ENCODE measurements at regions not wholly inside any gene's neighbourhood (a gene's known extent, or its start where the extent isn't known, plus 50 kb on each side); places are given as distances from the start of the nearest gene placed in this dataset.

GRCh38 chr2:47629501-47630460 lies 59.0 kb upstream of the KCNK12 start:
- Histone ChIP-seq H3K27me3 (ENCODE audit: low read length) (0 out of 2 replicates have a peak, but pooled peaks cover 3% of the 10 kb centered on the region), H3K9me3 (ENCODE audit: low read length) (no peaks in the 10 kb centered on the region), H4K20me1 (ENCODE audit: low read length) (no peaks in the 10 kb centered on the region), H3K36me3 (ENCODE audit: low read depth, low read length) (no peaks in the 10 kb centered on the region), H2AFZ (ENCODE audit: low read length) (no peak overlapping the region), H3K27ac (ENCODE audit: low read length) (no peak overlapping the region), H3K4me2 (ENCODE audit: low read length) (no peak overlapping the region), H3K9ac (ENCODE audit: low read length) (no peak overlapping the region), H3F3A (ENCODE audit: low read length, unreplicated experiment) (no peaks in the 10 kb centered on the region), H3K4me1 (ENCODE audit: insufficient read depth, low read length) (peaks cover 17% of the 10 kb centered on the region), H3K9me2 (replicated peaks; ENCODE audit: low read length) (no peaks in the 10 kb centered on the region), H3K79me2 (ENCODE audit: low read length) (no peaks in the 10 kb centered on the region), H3K4me3 (ENCODE audit: low read length) (no peak overlapping the region)
- ChIA-PET POLR2A (ENCODE audit: unreplicated experiment) (no interaction called here), CTCF (no interaction called here)
- intact Hi-C loops (cut with micrococcal nuclease), result no loop called here
- BruUV-seq (replicated peaks), result no TSS peak
- ATAC-seq (no peak), DNase-seq (no peak)
- TF ChIP-seq EZH2phosphoT487 (IDR thresholded peaks at IDR 0.05; ENCODE audit: borderline replicate concordance, low read length) (no peak), CTCF (conservative IDR thresholded peaks at IDR 0.05; ENCODE audit: low read depth, low read length) (no peak), EZH2 (IDR thresholded peaks at IDR 0.05; ENCODE audit: low read length, unreplicated experiment) (no peak)

DNA sequence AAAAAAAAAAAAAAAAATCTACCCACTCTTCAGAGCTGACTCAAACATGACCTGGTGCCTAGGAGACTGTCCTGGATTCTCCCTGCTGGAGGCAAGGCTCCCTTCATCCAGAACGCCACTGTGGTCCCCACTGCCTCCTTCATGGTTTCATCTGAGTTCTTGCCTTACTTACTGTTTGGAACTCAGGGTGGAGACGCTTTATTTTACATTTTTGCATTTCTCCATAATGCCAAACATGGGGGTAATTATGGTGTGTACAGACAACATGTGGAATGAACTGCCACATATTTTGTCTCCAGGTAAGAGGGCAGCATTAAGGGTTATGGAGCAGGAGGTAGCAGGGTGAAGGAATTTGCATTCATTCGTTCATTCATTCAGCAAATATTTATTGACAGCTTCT lies 58.1 kb upstream of the KCNK12 start:
- no TSS peak for BruUV-seq (replicated peaks)
- ChIA-PET POLR2A (ENCODE audit: unreplicated experiment) (no interaction called here), CTCF (no interaction called here)
- TF ChIP-seq CTCF (conservative IDR thresholded peaks at IDR 0.05; ENCODE audit: low read depth, low read length) (no peak), EZH2 (IDR thresholded peaks at IDR 0.05; ENCODE audit: low read length, unreplicated experiment) (no peak), EZH2phosphoT487 (IDR thresholded peaks at IDR 0.05; ENCODE audit: borderline replicate concordance, low read length) (no peak)
- Histone ChIP-seq H3K9me2 (replicated peaks; ENCODE audit: low read length) (no peaks in the 10 kb centered on the region), H3K4me3 (ENCODE audit: low read length) (no peak overlapping the region), H3F3A (ENCODE audit: low read length, unreplicated experiment) (no peaks in the 10 kb centered on the region), H2AFZ (ENCODE audit: low read length) (no peak overlapping the region), H3K4me1 (ENCODE audit: insufficient read depth, low read length) (peaks cover 17% of the 10 kb centered on the region), H3K27me3 (ENCODE audit: low read length) (0 out of 2 replicates have a peak, but pooled peaks cover 8% of the 10 kb centered on the region), H3K36me3 (ENCODE audit: low read depth, low read length) (no peaks in the 10 kb centered on the region), H3K4me2 (ENCODE audit: low read length) (no peak overlapping the region), H3K79me2 (ENCODE audit: low read length) (no peaks in the 10 kb centered on the region), H3K9me3 (ENCODE audit: low read length) (no peaks in the 10 kb centered on the region), H3K9ac (ENCODE audit: low read length) (no peak overlapping the region), H3K27ac (ENCODE audit: low read length) (no peak overlapping the region), H4K20me1 (ENCODE audit: low read length) (no peaks in the 10 kb centered on the region)
- ATAC-seq, result no peak
- intact Hi-C loops (cut with micrococcal nuclease), result no loop called here
- no peak for DNase-seq

- ATAC-seq, result no peak
Measured at GRCh38 chr2:47626664-47627063, 55.9 kb upstream of the KCNK12 start.

More at GRCh38 chr2:47626664-47627063, 55.9 kb upstream of the KCNK12 start:
- no peaks in the 10 kb centered on the region for H3K79me2 ChIP-seq (ENCODE audit: low read length)
- no peak for TF ChIP-seq EZH2phosphoT487 (IDR thresholded peaks at IDR 0.05; ENCODE audit: borderline replicate concordance, low read length)
- TF ChIP-seq EZH2 (IDR thresholded peaks at IDR 0.05; ENCODE audit: low read length, unreplicated experiment), result no peak
- TF ChIP-seq CTCF (conservative IDR thresholded peaks at IDR 0.05; ENCODE audit: low read depth, low read length), result no peak
- no peaks in the 10 kb centered on the region for H4K20me1 ChIP-seq (ENCODE audit: low read length)
- H3K9me2 ChIP-seq (replicated peaks; ENCODE audit: low read length), result no peaks in the 10 kb centered on the region
- no peaks in the 10 kb centered on the region for H3F3A ChIP-seq (ENCODE audit: low read length, unreplicated experiment)
- H3K27ac ChIP-seq (ENCODE audit: low read length), result no peak overlapping the region
- 0 out of 2 replicates have a peak, but pooled peaks cover 8% of the 10 kb centered on the region for H3K27me3 ChIP-seq (ENCODE audit: low read length)
- no TSS peak for BruUV-seq (replicated peaks)
- H2AFZ ChIP-seq (ENCODE audit: low read length), result no peak overlapping the region
- H3K4me3 ChIP-seq (ENCODE audit: low read length), result no peak overlapping the region
- ChIA-PET CTCF (no interaction called here), POLR2A (ENCODE audit: unreplicated experiment) (no interaction called here)
- peaks cover 6% of the 10 kb centered on the region for H3K4me1 ChIP-seq (ENCODE audit: insufficient read depth, low read length)
- intact Hi-C loops (cut with micrococcal nuclease), result no loop called here
- H3K4me2 ChIP-seq (ENCODE audit: low read length), result no peak overlapping the region
- H3K36me3 ChIP-seq (ENCODE audit: low read depth, low read length), result no peaks in the 10 kb centered on the region
- no peaks in the 10 kb centered on the region for H3K9me3 ChIP-seq (ENCODE audit: low read length)
- DNase-seq, result no peak
- H3K9ac ChIP-seq (ENCODE audit: low read length), result no peak overlapping the region

All from PC-3 (cell line).